HG02571 (cell line): ENCODE measurements at regions not wholly inside any gene's neighbourhood (a gene's known extent, or its start where the extent isn't known, plus 50 kb on each side); places are given as distances from the start of the nearest gene placed in this dataset.
"Not testable (repeated sequence)": the region's sequence is repeated elsewhere in the genome, so short reads cannot be mapped to it uniquely, and the experiment has no call there.

Experiments used
- ATAC-seq: cut with Tn5 transposase; IDR thresholded peaks from one replicate; pipeline ENCODE4 v1.9.1; 2021; ENCODE audit warnings: mild to moderate bottlenecking, moderate library complexity; ENCODE audit not compliant: unreplicated experiment

- ATAC-seq = no peak
These were observed 164.8 kb downstream of the PPIAL4G start for GRCh38 chr1:148318123-148318903.

GRCh38 chr1:148317288-148317985 lies 165.4 kb upstream of the NBPF11 start:
- no peak for ATAC-seq

DNA sequence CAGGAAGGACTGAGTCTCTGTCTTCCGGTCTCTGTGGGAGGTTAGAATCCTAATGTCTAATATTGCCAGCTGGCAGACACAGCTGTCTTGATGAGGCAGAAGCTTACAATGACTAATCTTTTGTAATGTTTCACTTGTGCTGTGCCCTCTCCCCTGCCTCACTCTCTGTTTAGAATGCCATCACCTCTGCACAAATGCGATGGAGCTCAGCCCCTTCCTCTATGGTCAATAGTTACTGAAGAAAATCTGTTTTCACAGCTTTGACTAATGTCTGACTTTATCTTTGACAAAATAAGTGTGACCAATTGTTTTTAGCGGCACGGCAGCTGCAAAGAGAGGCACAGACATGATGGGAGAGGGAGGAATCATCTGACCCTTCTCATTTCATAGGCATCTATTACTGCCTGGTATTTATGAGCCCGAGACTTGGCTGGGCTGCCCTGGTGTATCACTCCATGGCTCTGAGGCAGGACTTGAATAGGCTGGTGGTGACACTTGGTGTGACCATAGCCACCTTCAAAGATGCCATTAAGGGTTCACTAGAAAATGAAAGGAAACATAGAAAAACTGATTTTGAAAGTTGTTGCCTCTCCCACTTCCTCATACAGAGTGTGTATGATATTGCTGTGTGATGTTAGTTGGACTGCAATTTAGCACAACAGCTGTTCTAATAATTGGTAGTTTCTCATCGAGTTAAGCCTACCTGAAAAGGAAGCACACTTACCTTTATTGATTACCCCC lies 163.2 kb upstream of the NBPF11 start:
- peak; percentile 68 for ATAC-seq

- ATAC-seq = no peak
These were observed 158.7 kb upstream of the NBPF11 start for GRCh38 chr1:148310807-148311206.

DNA sequence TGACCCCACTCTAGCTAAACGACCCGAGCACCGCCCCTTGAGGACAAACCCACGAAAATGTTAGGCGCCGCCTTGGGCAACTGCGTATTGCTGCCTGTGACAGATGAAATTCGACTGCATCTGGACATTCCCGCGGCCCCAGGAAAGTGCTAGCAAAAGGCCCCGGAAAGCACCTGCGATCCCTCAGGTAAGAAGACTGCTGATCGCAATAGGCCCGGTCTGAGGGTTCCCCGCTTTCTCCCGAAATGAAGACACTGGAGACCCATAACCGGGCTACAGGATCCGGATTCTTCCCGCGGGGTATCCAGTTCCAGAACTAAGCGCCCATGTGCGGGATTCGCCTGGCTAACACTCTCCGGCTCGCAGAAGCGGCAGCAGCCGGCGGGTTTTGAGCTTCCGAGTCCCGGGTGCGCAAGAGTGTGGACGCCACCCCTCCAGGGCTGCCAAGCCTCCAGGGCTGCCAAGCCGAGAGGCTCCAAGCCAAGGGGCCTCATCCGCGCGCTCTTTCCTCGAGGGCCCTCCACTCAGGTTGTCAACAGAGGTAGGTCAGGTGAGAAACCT lies 157.9 kb upstream of the NBPF11 start:
- no peak for ATAC-seq

- ATAC-seq = no peak
These were observed 156.9 kb upstream of the NBPF11 start for GRCh38 chr1:148308832-148309458.

DNA sequence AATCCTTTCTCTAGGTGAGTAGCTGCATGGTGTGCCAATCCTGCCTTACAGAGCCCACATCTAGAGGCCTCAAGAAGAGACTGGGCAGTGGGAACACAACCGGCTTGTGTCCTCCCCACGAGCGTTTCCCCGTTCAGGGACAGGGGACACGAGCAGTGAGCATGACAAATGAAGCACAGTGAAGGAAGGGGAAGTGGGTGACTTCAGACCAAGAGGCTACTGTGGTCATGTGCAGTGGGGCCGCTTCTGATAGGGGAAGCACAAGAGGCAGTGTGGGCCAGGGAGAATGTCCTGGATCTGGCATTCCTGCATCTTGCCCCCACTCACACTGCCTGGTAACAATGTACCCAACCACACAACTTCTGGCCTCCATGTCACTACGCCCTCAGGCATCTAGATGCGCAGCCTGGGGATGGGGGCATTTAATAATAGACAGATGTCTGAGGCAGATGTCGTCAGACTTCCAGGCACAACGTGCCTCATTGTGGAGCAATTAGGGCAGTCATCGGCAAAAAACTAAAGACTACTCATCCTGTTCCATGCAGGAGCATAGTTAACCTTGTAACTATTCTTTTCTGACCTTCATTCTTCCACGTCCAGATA lies 155.6 kb upstream of the NBPF11 start:
- no peak for ATAC-seq

- ATAC-seq = not testable (repeated sequence)
These were observed 152.9 kb upstream of the NBPF11 start for GRCh38 chr1:148304935-148305334.

- peak; percentile 66 for ATAC-seq
These were observed 150.7 kb upstream of the NBPF11 start for GRCh38 chr1:148302586-148303364.

GRCh38 chr1:148297852-148298251 lies 145.8 kb upstream of the NBPF11 start:
- not testable (repeated sequence) for ATAC-seq

DNA sequence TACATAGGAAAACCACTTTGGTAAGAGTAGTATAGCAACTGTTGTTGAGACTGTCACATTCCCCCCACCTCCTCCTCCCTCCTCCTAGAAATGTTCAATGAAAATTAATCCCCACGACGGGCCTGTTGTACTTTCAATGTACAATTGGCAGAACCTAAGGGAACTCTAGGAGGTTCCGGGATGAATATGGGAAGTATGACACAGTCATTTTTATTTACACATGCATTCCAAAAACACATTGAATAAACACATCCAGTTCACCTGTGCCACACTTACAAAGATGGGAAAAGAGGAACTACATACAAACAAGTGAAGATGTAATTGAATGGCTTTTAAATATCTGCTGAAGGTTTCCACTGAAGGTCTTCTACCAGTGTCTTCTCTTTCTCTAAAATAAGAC lies 144.4 kb upstream of the NBPF11 start:
- ATAC-seq = no peak

- ATAC-seq = no peak
These were observed 142.2 kb upstream of the NBPF11 start for GRCh38 chr1:148294116-148294807.

DNA sequence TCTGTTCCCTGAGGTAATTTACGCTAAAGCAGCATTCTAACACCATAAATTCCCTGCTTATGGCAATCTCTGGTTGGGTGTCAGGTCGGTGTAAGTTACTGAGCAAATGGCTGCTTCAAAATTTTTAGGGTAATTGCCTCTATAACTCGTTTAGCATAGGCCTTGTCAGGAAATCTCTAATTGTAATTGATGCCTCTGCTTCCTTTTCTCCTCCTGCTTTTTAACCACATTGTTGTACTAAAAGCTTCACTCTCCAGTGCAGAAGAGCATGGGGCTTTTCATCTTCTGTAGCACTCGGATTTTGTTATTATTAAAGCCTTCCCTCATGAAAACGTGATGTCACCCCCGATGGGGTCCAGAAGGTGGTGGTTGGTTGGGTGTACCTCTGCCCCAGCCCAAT lies 141.6 kb upstream of the NBPF11 start:
- no peak for ATAC-seq

- ATAC-seq = no peak
These were observed 140.8 kb upstream of the NBPF11 start for GRCh38 chr1:148292915-148293314.

- no peak for ATAC-seq
These were observed 138.8 kb upstream of the NBPF11 start for GRCh38 chr1:148290881-148291280.

GRCh38 chr1:148289647-148290046 lies 137.6 kb upstream of the NBPF11 start:
- ATAC-seq = no peak

DNA sequence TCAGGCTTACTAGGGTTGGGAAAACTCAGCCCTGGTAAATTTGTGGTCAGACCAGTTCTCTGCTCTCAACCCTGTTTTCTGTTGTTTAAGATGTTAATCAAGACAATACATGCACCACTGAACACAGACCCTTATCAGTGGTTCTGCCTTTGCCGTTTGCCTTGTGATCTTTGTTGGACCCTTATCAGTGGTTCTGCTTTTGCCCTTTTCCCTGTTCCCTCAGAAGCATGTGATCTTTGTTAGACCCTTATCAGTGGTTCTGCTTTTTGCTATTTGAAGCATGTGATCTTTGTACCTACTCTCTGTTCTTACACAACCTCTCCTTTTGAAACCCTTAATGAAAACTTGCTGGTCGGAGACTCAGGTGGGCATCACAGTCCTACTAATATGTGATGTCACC lies 133.9 kb upstream of the NBPF11 start:
- not testable (repeated sequence) for ATAC-seq

GRCh38 chr1:148280831-148281572 lies 128.9 kb upstream of the NBPF11 start:
- peak; percentile 72 for ATAC-seq
